Transverse colon (tissue), 4 donors: ENCODE measurements at regions not wholly inside any gene's neighbourhood (a gene's known extent, or its start where the extent isn't known, plus 50 kb on each side); places are given as distances from the start of the nearest gene placed in this dataset.

Experiments
- DNase-seq: peaks from one replicate; pipeline ENCODE4 v3.0.0-alpha.2; 2019
- H3K27ac ChIP-seq, 4 donors: fragments of 200-600 bp; sonication (generic); 2 replicates each; pipeline ENCODE4 v1.5.1; 2016 to 2018; ENCODE audit warnings: inconsistent platforms in 4 of 4
- H3K27me3 ChIP-seq: fragments of 200-600 bp; sonication (generic); 2 replicates; pipeline ENCODE4 v1.5.1; 2017; ENCODE audit warnings: inconsistent platforms
- H3K36me3 ChIP-seq, 4 donors: fragments of 200-600 bp; sonication (generic); 2 replicates each; pipeline ENCODE4 v1.5.1; 2017 to 2019; ENCODE audit warnings: inconsistent platforms in 4 of 4
- H3K4me1 ChIP-seq, 4 donors: fragments of 200-600 bp; sonication (generic); 2 replicates each; pipeline ENCODE4 v1.5.1; 2017 to 2020; ENCODE audit warnings: inconsistent platforms in 4 of 4
- H3K4me3 ChIP-seq, 4 donors: fragments of 200-600 bp; sonication (generic); 1 replicate in 1 of 4; 2 replicates in 3 of 4; pipeline versions ENCODE4 v1.5.1 to v1.6.1; 2017 to 2019; ENCODE audit warnings: inconsistent platforms in 4 of 4
- H3K9me3 ChIP-seq, 2 donors: fragments of 200-600 bp; sonication (generic); 2 replicates each; pipeline ENCODE4 v1.5.1; 2017 to 2019; ENCODE audit warnings: inconsistent platforms in 2 of 2
- EP300 ChIP-seq: sonication (generic); formaldehyde crosslinking; IDR thresholded peaks from one replicate; pipeline ENCODE4 v1.6.1; 2017; ENCODE audit warnings: antibody characterized with exemption, low read depth
- POLR2A ChIP-seq: fragments of 450-650 bp; IDR thresholded peaks from one replicate; pipeline ENCODE4 v1.6.1; 2016; ENCODE audit warnings: antibody characterized with exemption, mild to moderate bottlenecking, moderate library complexity
- POLR2AphosphoS5 ChIP-seq, 3 donors: sonication (generic); formaldehyde crosslinking; IDR thresholded peaks; one replicate each; pipeline ENCODE4 v1.6.1; 2016; ENCODE audit warnings: antibody characterized with exemption in 3 of 3
- WGBS, 2 donors: methylation state at CpG; one replicate each; pipeline ENCODE4 v1.1.5; 2018; ENCODE audit warnings: low coverage in 1 of 2; 5-methylcytosine and 5-hydroxymethylcytosine counted together
- in situ Hi-C, 4 donors: fragments of 200-750 bp; cut with MboI; loops; one replicate each; pipeline versions ENCODE4 v1.15.0 to v1.15.1; 2017; ENCODE audit warnings: low sequenced_read_pairs in 3 of 4, low pct_ligation_motif_present in 1 of 4, low pct_unique_long_range_greater_than_20kb in 1 of 4
- intact Hi-C: fragments of 100-400 bp; cut with DNase I; formaldehyde crosslinking; loops from one replicate; pipeline ENCODE4 v1.15.1; 2023; ENCODE audit warnings: low total_unique reads
- TF ChIP-seq, protein P1 (sequence below), 5 experiments: fragments of 200-600 bp in 3 of 5; fragments of 450-650 bp in 2 of 5; sonication (generic) in 3 of 5; IDR thresholded peaks; 1 replicate in 2 of 5; 2 replicates in 3 of 5; pipeline ENCODE4 v1.5.1; 2016 to 2017; ENCODE audit warnings: antibody characterized with exemption in 5 of 5, inconsistent platforms in 3 of 5, mild to moderate bottlenecking in 2 of 5, moderate library complexity in 1 of 5

- Histone ChIP-seq H3K27me3 (no peaks in the 10 kb centered on the region), H3K4me1 (no peaks in the 10 kb centered on the region), H3K27ac (no peak overlapping the region), H3K9me3 (no peaks in the 10 kb centered on the region), H3K4me3 (no peak overlapping the region), H3K36me3 (no peaks in the 10 kb centered on the region)
- intact Hi-C loops = loop anchor here (1.0 kb wide), 1 partner anchor 18 kb away; no protein-coding TSS in a partner anchor
- no peak for TF ChIP-seq POLR2A
- TF ChIP-seq, protein P1, sequence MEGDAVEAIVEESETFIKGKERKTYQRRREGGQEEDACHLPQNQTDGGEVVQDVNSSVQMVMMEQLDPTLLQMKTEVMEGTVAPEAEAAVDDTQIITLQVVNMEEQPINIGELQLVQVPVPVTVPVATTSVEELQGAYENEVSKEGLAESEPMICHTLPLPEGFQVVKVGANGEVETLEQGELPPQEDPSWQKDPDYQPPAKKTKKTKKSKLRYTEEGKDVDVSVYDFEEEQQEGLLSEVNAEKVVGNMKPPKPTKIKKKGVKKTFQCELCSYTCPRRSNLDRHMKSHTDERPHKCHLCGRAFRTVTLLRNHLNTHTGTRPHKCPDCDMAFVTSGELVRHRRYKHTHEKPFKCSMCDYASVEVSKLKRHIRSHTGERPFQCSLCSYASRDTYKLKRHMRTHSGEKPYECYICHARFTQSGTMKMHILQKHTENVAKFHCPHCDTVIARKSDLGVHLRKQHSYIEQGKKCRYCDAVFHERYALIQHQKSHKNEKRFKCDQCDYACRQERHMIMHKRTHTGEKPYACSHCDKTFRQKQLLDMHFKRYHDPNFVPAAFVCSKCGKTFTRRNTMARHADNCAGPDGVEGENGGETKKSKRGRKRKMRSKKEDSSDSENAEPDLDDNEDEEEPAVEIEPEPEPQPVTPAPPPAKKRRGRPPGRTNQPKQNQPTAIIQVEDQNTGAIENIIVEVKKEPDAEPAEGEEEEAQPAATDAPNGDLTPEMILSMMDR (IDR thresholded peaks at IDR 0.05) = no peak
- no peak for TF ChIP-seq EP300
- no peak for TF ChIP-seq POLR2AphosphoS5 (IDR thresholded peaks at IDR 0.05)
- in situ Hi-C loops = no loop called here
- WGBS, 2 donors = 11 to 32% methylated on average over 4 of the region's 4 CpGs
- no peak for DNase-seq
Observed at GRCh38 chr2:192885569-192886160, 690.9 kb upstream of the TMEFF2 start.

DNA sequence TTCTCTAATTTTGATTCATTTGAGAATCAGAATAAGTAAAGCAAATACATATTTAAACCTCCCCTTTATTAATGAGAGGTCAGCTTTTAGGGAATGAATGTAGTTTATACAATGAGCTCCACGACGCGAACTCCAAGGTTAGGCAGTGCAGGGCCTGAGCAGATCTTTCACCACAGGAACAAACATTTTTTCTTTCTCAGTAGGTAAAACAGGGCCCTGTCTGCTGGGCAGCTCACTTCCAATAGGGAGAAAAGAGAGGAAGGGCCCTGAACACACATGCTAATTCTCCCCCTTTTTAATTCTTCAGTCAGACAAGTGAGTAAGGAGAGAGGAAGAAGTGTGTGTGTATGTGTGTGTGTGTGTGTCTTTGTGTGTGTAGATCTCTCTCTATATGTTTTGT, 682.4 kb upstream of the TMEFF2 start:
- intact Hi-C loops (no loop called here), in situ Hi-C loops (no loop called here)
- Histone ChIP-seq H3K36me3 (no peaks in the 10 kb centered on the region), H3K27ac (no peak overlapping the region), H3K4me1 (no peaks in the 10 kb centered on the region), H3K9me3 (no peaks in the 10 kb centered on the region), H3K4me3 (no peak overlapping the region), H3K27me3 (no peaks in the 10 kb centered on the region)
- no peak for DNase-seq
- TF ChIP-seq POLR2A = no peak
- TF ChIP-seq, protein P1 (IDR thresholded peaks at IDR 0.05) = no peak
- no peak for TF ChIP-seq EP300
- no peak for TF ChIP-seq POLR2AphosphoS5 (IDR thresholded peaks at IDR 0.05)
- WGBS, 2 donors = 87 to 91% methylated on average over 3 of the region's 3 CpGs

DNA sequence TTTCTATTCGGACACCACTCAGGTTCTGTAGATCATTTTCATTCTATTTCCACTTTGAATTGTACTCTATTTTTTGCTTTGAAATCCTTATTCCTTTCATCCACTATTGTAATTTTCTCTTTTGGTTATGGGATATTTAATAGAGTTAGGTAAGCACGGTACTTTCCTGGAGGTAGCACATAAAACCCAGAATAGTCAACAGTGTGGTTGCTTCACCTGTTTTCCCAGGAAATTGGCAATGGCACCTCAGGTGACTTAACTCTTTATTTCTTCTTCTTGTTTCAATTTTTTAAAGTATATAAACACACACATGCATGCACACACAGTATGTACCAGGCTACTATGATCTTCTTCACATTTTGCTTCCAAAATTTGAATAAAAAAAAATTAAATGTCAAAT, 682.0 kb upstream of the TMEFF2 start:
- no peak overlapping the region for H3K4me3 ChIP-seq
- in situ Hi-C loops (no loop called here), intact Hi-C loops (no loop called here)
- no peak for DNase-seq
- H3K9me3 ChIP-seq = no peaks in the 10 kb centered on the region
- H3K36me3 ChIP-seq = no peaks in the 10 kb centered on the region
- 72 to 75% methylated on average over 2 of the region's 2 CpGs for WGBS, 2 donors
- H3K27ac ChIP-seq = no peak overlapping the region
- TF ChIP-seq POLR2AphosphoS5 (IDR thresholded peaks at IDR 0.05) (no peak), EP300 (no peak), POLR2A (no peak)
- TF ChIP-seq, protein P1 (IDR thresholded peaks at IDR 0.05) = no peak
- H3K27me3 ChIP-seq = no peaks in the 10 kb centered on the region
- H3K4me1 ChIP-seq = no peaks in the 10 kb centered on the region

DNA sequence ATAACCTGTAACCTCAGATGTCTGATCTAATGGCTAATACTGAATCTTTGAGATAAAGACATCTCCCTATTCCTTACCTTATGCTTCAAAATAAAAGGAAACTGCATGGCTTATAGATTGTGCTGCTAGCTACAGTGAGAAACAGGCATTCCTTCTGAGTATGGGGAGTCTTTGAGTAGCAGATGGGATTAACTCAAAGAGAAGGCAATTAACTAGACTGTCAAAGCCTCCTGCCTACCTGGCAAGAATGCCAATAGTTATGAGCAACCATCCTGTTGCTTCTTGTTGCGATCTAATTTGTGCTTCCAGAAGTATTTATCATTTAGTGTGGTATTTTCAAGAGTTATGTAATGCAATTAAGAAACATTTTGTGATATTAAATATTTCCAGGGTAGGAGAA, 660.0 kb upstream of the TMEFF2 start:
- Histone ChIP-seq H3K27me3 (no peaks in the 10 kb centered on the region), H3K27ac (no peak overlapping the region), H3K4me3 (no peak overlapping the region), H3K36me3 (no peaks in the 10 kb centered on the region), H3K9me3 (no peaks in the 10 kb centered on the region), H3K4me1 (no peaks in the 10 kb centered on the region)
- TF ChIP-seq, protein P1 (IDR thresholded peaks at IDR 0.05) = no peak
- TF ChIP-seq POLR2A (no peak), EP300 (no peak), POLR2AphosphoS5 (IDR thresholded peaks at IDR 0.05) (no peak)
- WGBS, 2 donors = 86 to 100% methylated on average over 1 of the region's 1 CpG
- in situ Hi-C loops (no loop called here), intact Hi-C loops (no loop called here)
- DNase-seq = no peak
